SK-N-SH (cell line): ENCODE measurements at regions not wholly inside any gene's neighbourhood (a gene's known extent, or its start where the extent isn't known, plus 50 kb on each side); places are given as distances from the start of the nearest gene placed in this dataset.
A peak's percentile ranks its signal among the peaks of the same experiment; 100 is the strongest.

ENCODE experiments used
- CTCF ChIA-PET: fragments of 300-600, 350-600 bp; formaldehyde crosslinking; extraction: SDS; loops from one replicate; lab custom pipeline; 2021; lab: Yijun Ruan, JAX
- POLR2A ChIA-PET: fragments of 350-600 bp; sonication (Branson Sonifier 250); formaldehyde crosslinking; extraction: SDS; loops from one replicate; lab custom pipeline; 2020; ENCODE audit warnings: antibody characterized with exemption, inconsistent platforms; lab: Yijun Ruan, JAX
- DNase-seq: peaks from one replicate; pipeline ENCODE4 v3.0.0; 2012
- H2AFZ ChIP-seq: fragments of 200-600 bp; sonication (generic); 2 replicates; pipeline ENCODE4 v1.8.1; 2016; ENCODE audit warnings: antibody characterized with exemption, mild to moderate bottlenecking, low read depth
- H3F3A ChIP-seq: fragments of 200-600 bp; sonication (generic); replicated peaks from 2 replicates; pipeline ENCODE3; 2016; ENCODE audit warnings: antibody characterized with exemption, mild to moderate bottlenecking; ENCODE audit not compliant: insufficient read depth
- H3K27ac ChIP-seq, 2 experiments: fragments of 200-500 bp in 1 of 2; fragments of 200-600 bp in 1 of 2; sonication (Bioruptor generic) in 1 of 2; sonication (generic), shearing (Covaris generic) in 1 of 2; 2 replicates each; pipeline versions ENCODE4 v1.5.1 to v1.6.1; 2014 to 2016; ENCODE audit warnings: low read depth in 2 of 2, inconsistent platforms in 1 of 2, low read length in 1 of 2, mild to moderate bottlenecking in 1 of 2, mixed read lengths in 1 of 2
- H3K27me3 ChIP-seq: fragments of 200-600 bp; sonication (generic), shearing (Covaris generic); 2 replicates; pipeline ENCODE4 v1.6.1; 2016; ENCODE audit warnings: mixed run types; ENCODE audit not compliant: insufficient read depth
- H3K36me3 ChIP-seq, 2 experiments: fragments of 200-500 bp in 1 of 2; fragments of 200-600 bp in 1 of 2; sonication (Bioruptor generic) in 1 of 2; sonication (generic) in 1 of 2; replicated peaks in 1 of 2; 2 replicates each; pipeline versions ENCODE3 to v1.5.1; 2014 to 2016; ENCODE audit warnings: low read length in 1 of 2, mild to moderate bottlenecking in 1 of 2; ENCODE audit not compliant: insufficient read depth in 2 of 2, control insufficient read depth in 1 of 2
- H3K4me1 ChIP-seq, 2 experiments: fragments of 200-500 bp in 1 of 2; fragments of 200-600 bp in 1 of 2; sonication (Bioruptor generic) in 1 of 2; sonication (generic), shearing (Covaris generic) in 1 of 2; 2 replicates each; pipeline versions ENCODE4 v1.5.1 to v1.6.1; 2014 to 2016; ENCODE audit warnings: low read depth in 1 of 2, low read length in 1 of 2, mixed run types in 1 of 2; ENCODE audit not compliant: insufficient read depth in 2 of 2, control insufficient read depth in 1 of 2
- H3K4me2 ChIP-seq: fragments of 200-600 bp; sonication (generic), shearing (Covaris generic); 2 replicates; pipeline ENCODE4 v1.6.1; 2017; ENCODE audit warnings: mixed run types
- H3K4me3 ChIP-seq, 2 experiments: fragments of 200-500 bp in 1 of 2; fragments of 200-600 bp in 1 of 2; sonication (Bioruptor generic) in 1 of 2; sonication (generic), shearing (Covaris generic) in 1 of 2; 2 replicates each; pipeline versions ENCODE4 v1.5.1 to v1.8.1; 2014 to 2016; ENCODE audit warnings: low read depth in 2 of 2, inconsistent platforms in 1 of 2, low read length in 1 of 2, mild to moderate bottlenecking in 1 of 2, mixed read lengths in 1 of 2, moderate library complexity in 1 of 2
- H3K79me2 ChIP-seq: fragments of 200-600 bp; sonication (generic); 2 replicates; pipeline ENCODE4 v1.8.1; 2017; ENCODE audit warnings: mild to moderate bottlenecking; ENCODE audit not compliant: insufficient read depth
- H3K9ac ChIP-seq: fragments of 200-600 bp; sonication (generic); 2 replicates; pipeline ENCODE4 v1.6.1; 2017; ENCODE audit warnings: mixed run types
- H3K9me2 ChIP-seq: fragments of 200-600 bp; sonication (generic); 2 replicates; pipeline ENCODE4 v1.6.1; 2017; ENCODE audit warnings: mixed run types
- H3K9me3 ChIP-seq: fragments of 200-600 bp; sonication (generic); 2 replicates; pipeline ENCODE4 v1.6.1; 2017; ENCODE audit warnings: mixed run types, mild to moderate bottlenecking, moderate library complexity
- H4K20me1 ChIP-seq: fragments of 200-600 bp; sonication (generic); 2 replicates; pipeline ENCODE4 v1.6.1; 2017; ENCODE audit warnings: mild to moderate bottlenecking, mixed run types; ENCODE audit not compliant: insufficient read depth
- CTCF ChIP-seq: fragments of 200-600 bp; sonication (generic); IDR thresholded peaks from 2 replicates; pipeline ENCODE4 v1.6.1; 2017; ENCODE audit warnings: antibody characterized with exemption, mild to moderate bottlenecking, moderate library complexity
- ELF1 ChIP-seq: IDR thresholded peaks from 2 replicates; pipeline ENCODE4 v1.4.0; 2012
- EP300 ChIP-seq, 2 experiments: IDR thresholded peaks; 2 replicates each; pipeline versions ENCODE4 v1.4.0 to v1.6.1; 2012; ENCODE audit warnings: borderline replicate concordance in 1 of 2, low read depth in 1 of 2, low read length in 1 of 2
- EZH2phosphoT487 ChIP-seq: fragments of 200-600 bp; sonication (generic); IDR thresholded peaks from 2 replicates; pipeline ENCODE4 v1.6.1; 2017; ENCODE audit warnings: low read depth, mixed run types, mild to moderate bottlenecking, antibody characterized with exemption, moderate library complexity, borderline replicate concordance
- FOSL2 ChIP-seq: IDR thresholded peaks from 2 replicates; pipeline ENCODE4 v1.4.0; 2012; ENCODE audit warnings: low read depth, mild to moderate bottlenecking, moderate library complexity, borderline replicate concordance
- FOXJ3 ChIP-seq: sonication (generic); formaldehyde crosslinking; IDR thresholded peaks from 2 replicates; pipeline ENCODE4 v1.5.1; 2020; ENCODE audit warnings: mild to moderate bottlenecking, missing genetic modification reagents
- GATA2 ChIP-seq: sonication (generic); formaldehyde crosslinking; IDR thresholded peaks from 2 replicates; pipeline ENCODE4 v1.5.0; 2020; ENCODE audit warnings: mild to moderate bottlenecking, missing genetic modification reagents
- JUND ChIP-seq: IDR thresholded peaks from 2 replicates; pipeline ENCODE4 v1.4.0; 2012
- MAX ChIP-seq: IDR thresholded peaks from 2 replicates; pipeline ENCODE4 v1.4.0; 2012; ENCODE audit warnings: low read depth
- MEF2A ChIP-seq: IDR thresholded peaks from 2 replicates; pipeline ENCODE4 v1.4.0; 2012; ENCODE audit warnings: low read depth, borderline replicate concordance
- MXI1 ChIP-seq: IDR thresholded peaks from 2 replicates; pipeline ENCODE4 v1.6.1; 2012; ENCODE audit warnings: mild to moderate bottlenecking, low read depth, low read length, improper control_type of control experiment
- NFIC ChIP-seq: IDR thresholded peaks from 2 replicates; pipeline ENCODE4 v1.4.0; 2012; ENCODE audit warnings: borderline replicate concordance
- NRF1 ChIP-seq: IDR thresholded peaks from 2 replicates; pipeline ENCODE4 v1.6.1; 2012; ENCODE audit warnings: low read depth, mild to moderate bottlenecking, low read length
- POLR2AphosphoS5 ChIP-seq: IDR thresholded peaks from 2 replicates; pipeline ENCODE4 v1.6.1; 2012; ENCODE audit warnings: low read depth, low read length
- RAD21 ChIP-seq: IDR thresholded peaks from 2 replicates; pipeline ENCODE4 v1.6.1; 2012; ENCODE audit warnings: mild to moderate bottlenecking, low read length
- RCOR1 ChIP-seq: fragments of 150-350 bp; IDR thresholded peaks from 2 replicates; pipeline ENCODE4 v1.6.1; 2017; ENCODE audit warnings: antibody characterized with exemption, low read length
- RFX5 ChIP-seq: IDR thresholded peaks from 2 replicates; pipeline ENCODE4 v1.6.1; 2012; ENCODE audit warnings: mild to moderate bottlenecking, improper control_type of control experiment, low read length
- RXRA ChIP-seq: IDR thresholded peaks from 2 replicates; pipeline ENCODE4 v1.4.0; 2012; ENCODE audit warnings: low read depth, mild to moderate bottlenecking, borderline replicate concordance
- SIN3A ChIP-seq: IDR thresholded peaks from 2 replicates; pipeline ENCODE4 v1.6.1; 2012; ENCODE audit warnings: low read depth, mild to moderate bottlenecking, low read length, moderate library complexity, borderline replicate concordance
- TAF1 ChIP-seq: IDR thresholded peaks from 2 replicates; pipeline ENCODE4 v1.6.1; 2012; ENCODE audit warnings: low read depth, mild to moderate bottlenecking, low read length, moderate library complexity, borderline replicate concordance
- TCF12 ChIP-seq: IDR thresholded peaks from 2 replicates; pipeline ENCODE4 v1.4.0; 2012
- TEAD4 ChIP-seq: IDR thresholded peaks from 2 replicates; pipeline ENCODE4 v1.4.0; 2012; ENCODE audit warnings: mild to moderate bottlenecking, borderline replicate concordance; ENCODE audit not compliant: insufficient read depth
- USF2 ChIP-seq: fragments of 150-350 bp; IDR thresholded peaks from 2 replicates; pipeline ENCODE4 v1.6.1; 2017; ENCODE audit warnings: antibody characterized with exemption, low read length, low read depth, borderline replicate concordance
- YY1 ChIP-seq: IDR thresholded peaks from 2 replicates; pipeline ENCODE4 v1.4.0; 2012; ENCODE audit warnings: low read depth, mild to moderate bottlenecking
- WGBS: methylation state at CpG from one replicate; pipeline ENCODE4 v1.1.6; 2017; ENCODE audit warnings: low lambda C conversion rate; 5-methylcytosine and 5-hydroxymethylcytosine counted together
- TF ChIP-seq, protein P1 (sequence below): IDR thresholded peaks from 2 replicates; pipeline ENCODE4 v1.6.1; 2012; ENCODE audit warnings: mild to moderate bottlenecking, low read depth, low read length, moderate library complexity
- TF ChIP-seq, protein P2 (sequence below): fragments of 150-350 bp; IDR thresholded peaks from 2 replicates; pipeline ENCODE4 v1.6.1; 2016; ENCODE audit warnings: mild to moderate bottlenecking, low read depth, low read length

- Histone ChIP-seq H3K4me2 (no peak overlapping the region), H3K27ac (peak overlapping the region in 1 of 2 experiments; percentile 100; a peak in 2 of 4 replicates), H3K4me1 (peaks cover 0 to 81% of the 10 kb centered on the region in 2 experiments; a peak in 2 of 4 replicates), H3K9me2 (no peaks in the 10 kb centered on the region), H3K9me3 (no peaks in the 10 kb centered on the region), H3K9ac (no peak overlapping the region), H3K4me3 (peak overlapping the region in 1 of 2 experiments; percentile 1; a peak in 1 of 4 replicates), H2AFZ (no peak overlapping the region), H3K36me3 (no peaks in the 10 kb centered on the region), H3K79me2 (no peaks in the 10 kb centered on the region), H3F3A (no peaks in the 10 kb centered on the region), H4K20me1 (no peaks in the 10 kb centered on the region), H3K27me3 (peaks cover 26% of the 10 kb centered on the region)
- WGBS = 14% methylated on average over 7 of the region's 16 CpGs
- DNase-seq = peak; percentile 86
- ChIA-PET POLR2A (interaction anchor here (0.7 to 5.0 kb wide), 27 partner anchors 8 to 221 kb away, joined by 3 to 87 read pairs (median 6); partner anchors contain the start of gene NECTIN1), CTCF (interaction anchor here (0.6 to 6.2 kb wide), 15 partner anchors 9 to 412 kb away, joined by 3 to 46 read pairs (median 4); partner anchors contain the start of gene NECTIN1)
- TF ChIP-seq SIN3A = no peak
- TF ChIP-seq, protein P1, sequence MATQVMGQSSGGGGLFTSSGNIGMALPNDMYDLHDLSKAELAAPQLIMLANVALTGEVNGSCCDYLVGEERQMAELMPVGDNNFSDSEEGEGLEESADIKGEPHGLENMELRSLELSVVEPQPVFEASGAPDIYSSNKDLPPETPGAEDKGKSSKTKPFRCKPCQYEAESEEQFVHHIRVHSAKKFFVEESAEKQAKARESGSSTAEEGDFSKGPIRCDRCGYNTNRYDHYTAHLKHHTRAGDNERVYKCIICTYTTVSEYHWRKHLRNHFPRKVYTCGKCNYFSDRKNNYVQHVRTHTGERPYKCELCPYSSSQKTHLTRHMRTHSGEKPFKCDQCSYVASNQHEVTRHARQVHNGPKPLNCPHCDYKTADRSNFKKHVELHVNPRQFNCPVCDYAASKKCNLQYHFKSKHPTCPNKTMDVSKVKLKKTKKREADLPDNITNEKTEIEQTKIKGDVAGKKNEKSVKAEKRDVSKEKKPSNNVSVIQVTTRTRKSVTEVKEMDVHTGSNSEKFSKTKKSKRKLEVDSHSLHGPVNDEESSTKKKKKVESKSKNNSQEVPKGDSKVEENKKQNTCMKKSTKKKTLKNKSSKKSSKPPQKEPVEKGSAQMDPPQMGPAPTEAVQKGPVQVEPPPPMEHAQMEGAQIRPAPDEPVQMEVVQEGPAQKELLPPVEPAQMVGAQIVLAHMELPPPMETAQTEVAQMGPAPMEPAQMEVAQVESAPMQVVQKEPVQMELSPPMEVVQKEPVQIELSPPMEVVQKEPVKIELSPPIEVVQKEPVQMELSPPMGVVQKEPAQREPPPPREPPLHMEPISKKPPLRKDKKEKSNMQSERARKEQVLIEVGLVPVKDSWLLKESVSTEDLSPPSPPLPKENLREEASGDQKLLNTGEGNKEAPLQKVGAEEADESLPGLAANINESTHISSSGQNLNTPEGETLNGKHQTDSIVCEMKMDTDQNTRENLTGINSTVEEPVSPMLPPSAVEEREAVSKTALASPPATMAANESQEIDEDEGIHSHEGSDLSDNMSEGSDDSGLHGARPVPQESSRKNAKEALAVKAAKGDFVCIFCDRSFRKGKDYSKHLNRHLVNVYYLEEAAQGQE = no peak
- TF ChIP-seq, protein P2, sequence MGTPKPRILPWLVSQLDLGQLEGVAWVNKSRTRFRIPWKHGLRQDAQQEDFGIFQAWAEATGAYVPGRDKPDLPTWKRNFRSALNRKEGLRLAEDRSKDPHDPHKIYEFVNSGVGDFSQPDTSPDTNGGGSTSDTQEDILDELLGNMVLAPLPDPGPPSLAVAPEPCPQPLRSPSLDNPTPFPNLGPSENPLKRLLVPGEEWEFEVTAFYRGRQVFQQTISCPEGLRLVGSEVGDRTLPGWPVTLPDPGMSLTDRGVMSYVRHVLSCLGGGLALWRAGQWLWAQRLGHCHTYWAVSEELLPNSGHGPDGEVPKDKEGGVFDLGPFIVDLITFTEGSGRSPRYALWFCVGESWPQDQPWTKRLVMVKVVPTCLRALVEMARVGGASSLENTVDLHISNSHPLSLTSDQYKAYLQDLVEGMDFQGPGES = no peak
- no peak for TF ChIP-seq JUND
- peak; percentile 86 for TF ChIP-seq GATA2 (CRISPR knock-in tag)
- no peak for TF ChIP-seq ELF1
- TF ChIP-seq MXI1 = peak; percentile 56; the same call in 1 of the 2 replicates
- no peak for TF ChIP-seq TEAD4
- TF ChIP-seq NFIC = no peak
- TF ChIP-seq RFX5 = peak; percentile 37; the same call in 1 of the 2 replicates
- no peak for TF ChIP-seq FOSL2
- peak; percentile 95 for TF ChIP-seq RCOR1
- TF ChIP-seq RXRA = no peak
- TF ChIP-seq TCF12 = 0 out of 2 replicates have a peak, but pooled peaks have one; percentile 10
- no peak for TF ChIP-seq MAX
- no peak for TF ChIP-seq EZH2phosphoT487
- no peak for TF ChIP-seq YY1
- no peak for TF ChIP-seq POLR2AphosphoS5
- peak; percentile 40 for TF ChIP-seq RAD21
- TF ChIP-seq CTCF = no peak
- peak; percentile 86 for TF ChIP-seq FOXJ3
- TF ChIP-seq NRF1 = no peak
- TF ChIP-seq EP300 (IDR thresholded peaks at IDR 0.05; ENCODE audit: borderline replicate concordance in 1 of 2, low read depth in 1 of 2, low read length in 1 of 2) = peak in 1 of 2 experiments; percentile 97; a peak in 2 of 4 replicates
- no peak for TF ChIP-seq TAF1
- TF ChIP-seq USF2 = no peak
- no peak for TF ChIP-seq MEF2A
These were observed 163.4 kb upstream of the NECTIN1 start for GRCh38 chr11:119892311-119892808.
